ENCODE measurements at regions not wholly inside any gene's neighbourhood (a gene's known extent, or its start where the extent isn't known, plus 50 kb on each side); places are given as distances from the start of the nearest gene placed in this dataset.

DNA sequence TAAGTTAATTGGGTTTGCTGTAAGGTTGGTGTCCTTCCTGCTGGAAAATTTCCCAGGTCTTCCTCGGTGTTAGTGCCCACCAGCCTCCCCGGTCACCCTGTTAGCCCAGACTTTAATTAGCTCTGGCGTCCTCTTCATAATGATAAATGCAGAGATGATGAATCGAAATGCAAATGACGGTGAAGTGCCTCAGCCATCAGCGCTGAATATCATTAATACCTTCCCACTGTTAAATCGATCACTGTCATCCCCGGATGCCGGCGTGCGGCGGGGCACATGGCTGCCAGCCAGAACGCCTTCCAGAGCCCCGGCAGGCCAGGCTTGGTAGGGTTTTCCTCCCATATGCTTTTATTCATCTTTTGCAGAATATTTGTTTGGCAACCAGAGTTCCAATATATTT, 204.5 kb downstream of the IRX2 start:
- intact Hi-C loops (cut with DNase I), result no loop called here
- Histone ChIP-seq H3K27me3 (no peaks in the 10 kb centered on the region), H3K4me3 (no peak overlapping the region), H3K4me1 (no peaks in the 10 kb centered on the region), H3K9me3 (no peaks in the 10 kb centered on the region), H3K36me3 (no peaks in the 10 kb centered on the region), H3K27ac (no peak overlapping the region)
- DNase-seq, result no peak
- ATAC-seq, result no peak
- TF ChIP-seq, protein P1, sequence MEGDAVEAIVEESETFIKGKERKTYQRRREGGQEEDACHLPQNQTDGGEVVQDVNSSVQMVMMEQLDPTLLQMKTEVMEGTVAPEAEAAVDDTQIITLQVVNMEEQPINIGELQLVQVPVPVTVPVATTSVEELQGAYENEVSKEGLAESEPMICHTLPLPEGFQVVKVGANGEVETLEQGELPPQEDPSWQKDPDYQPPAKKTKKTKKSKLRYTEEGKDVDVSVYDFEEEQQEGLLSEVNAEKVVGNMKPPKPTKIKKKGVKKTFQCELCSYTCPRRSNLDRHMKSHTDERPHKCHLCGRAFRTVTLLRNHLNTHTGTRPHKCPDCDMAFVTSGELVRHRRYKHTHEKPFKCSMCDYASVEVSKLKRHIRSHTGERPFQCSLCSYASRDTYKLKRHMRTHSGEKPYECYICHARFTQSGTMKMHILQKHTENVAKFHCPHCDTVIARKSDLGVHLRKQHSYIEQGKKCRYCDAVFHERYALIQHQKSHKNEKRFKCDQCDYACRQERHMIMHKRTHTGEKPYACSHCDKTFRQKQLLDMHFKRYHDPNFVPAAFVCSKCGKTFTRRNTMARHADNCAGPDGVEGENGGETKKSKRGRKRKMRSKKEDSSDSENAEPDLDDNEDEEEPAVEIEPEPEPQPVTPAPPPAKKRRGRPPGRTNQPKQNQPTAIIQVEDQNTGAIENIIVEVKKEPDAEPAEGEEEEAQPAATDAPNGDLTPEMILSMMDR (IDR thresholded peaks at IDR 0.05), result no peak
- no peak for FAIRE-seq
- 61 to 76% methylated on average over 14 of the region's 14 CpGs for WGBS, 2 donors

DNA sequence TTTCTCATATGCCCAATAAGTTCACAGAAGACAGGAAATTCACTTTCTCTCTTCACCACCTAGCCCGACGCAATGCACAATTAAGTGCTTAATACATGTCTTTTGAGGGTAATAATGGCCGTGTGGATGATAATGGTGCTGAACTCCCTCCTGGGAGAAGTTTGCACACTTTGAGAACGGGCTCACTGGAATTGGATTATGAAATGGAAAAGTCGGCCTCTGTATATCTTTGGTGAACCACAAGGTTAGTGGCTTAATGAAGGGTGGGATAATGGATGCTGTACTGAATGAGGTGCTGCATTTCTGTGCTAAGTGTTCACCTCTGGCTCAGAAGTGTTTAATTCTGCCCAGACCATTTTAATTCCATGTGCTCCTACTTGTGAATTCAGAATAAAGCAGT, 207.5 kb downstream of the IRX2 start:
- intact Hi-C loops (cut with DNase I), result no loop called here
- WGBS, 2 donors, result 63 to 69% methylated on average over 5 of the region's 5 CpGs

DNA sequence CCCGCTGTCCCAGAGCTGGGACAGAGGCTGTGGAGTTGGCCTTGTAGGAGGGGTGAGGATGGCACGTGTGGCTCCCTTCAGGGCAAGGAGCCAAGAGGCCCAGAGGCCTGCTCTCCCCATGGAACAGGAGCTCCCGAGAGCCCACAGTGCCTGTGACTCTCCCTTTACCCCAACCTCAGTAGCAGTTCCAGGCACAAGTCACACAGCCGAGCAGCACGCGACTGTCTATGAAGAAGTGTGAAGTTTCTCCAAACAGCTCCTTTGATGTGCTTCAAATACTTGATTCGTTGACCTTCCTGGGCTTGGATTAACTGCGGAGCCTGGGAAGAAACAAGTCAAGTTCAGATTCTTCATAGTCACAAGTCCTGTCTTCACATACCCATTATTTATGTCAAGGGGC, 208.7 kb downstream of the IRX2 start:
- no peak for FAIRE-seq
- DNase-seq, result no peak
- TF ChIP-seq, protein P1 (IDR thresholded peaks at IDR 0.05), result no peak
- no peaks in the 10 kb centered on the region for H3K36me3 ChIP-seq
- H3K9me3 ChIP-seq, result no peaks in the 10 kb centered on the region
- no peaks in the 10 kb centered on the region for H3K27me3 ChIP-seq
- no peak overlapping the region for H3K27ac ChIP-seq
- H3K4me1 ChIP-seq, result no peaks in the 10 kb centered on the region
- 51 to 53% methylated on average over 8 of the region's 8 CpGs for WGBS, 2 donors
- no peak for ATAC-seq
- no peak overlapping the region for H3K4me3 ChIP-seq
- intact Hi-C loops (cut with DNase I), result no loop called here

More for the DNA sequence above, 207.5 kb downstream of the IRX2 start:
- Histone ChIP-seq H3K27me3 (no peaks in the 10 kb centered on the region), H3K9me3 (no peaks in the 10 kb centered on the region), H3K4me1 (no peaks in the 10 kb centered on the region), H3K27ac (no peak overlapping the region), H3K36me3 (no peaks in the 10 kb centered on the region), H3K4me3 (no peak overlapping the region)
- no peak for ATAC-seq
- TF ChIP-seq, protein P1 (IDR thresholded peaks at IDR 0.05), result no peak
- FAIRE-seq, result no peak
- no peak for DNase-seq

DNA sequence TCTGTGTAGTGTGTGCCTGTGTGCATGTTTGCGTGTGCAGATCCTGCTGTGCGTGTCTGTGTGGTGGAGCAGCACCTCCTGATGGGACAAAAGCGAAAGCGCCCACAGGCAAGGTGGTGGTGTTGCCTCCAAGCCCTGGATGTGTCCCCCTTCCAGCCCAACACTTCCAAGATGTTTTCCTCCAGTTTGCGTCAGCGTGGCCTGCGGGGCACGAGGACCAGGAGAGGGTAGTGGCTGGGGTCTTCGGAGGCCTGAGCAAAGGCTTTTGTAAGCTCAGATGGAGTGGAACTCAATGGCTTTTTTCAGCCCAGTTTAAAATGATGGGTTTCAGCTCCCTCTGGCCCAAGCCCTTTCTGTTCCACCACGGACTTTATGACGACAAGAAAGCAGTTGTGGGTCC, 209.5 kb downstream of the IRX2 start:
- intact Hi-C loops (cut with DNase I), result no loop called here
- TF ChIP-seq, protein P1 (IDR thresholded peaks at IDR 0.05), result no peak
- no peak overlapping the region for H3K4me3 ChIP-seq
- no peak for DNase-seq
- no peaks in the 10 kb centered on the region for H3K27me3 ChIP-seq
- no peak for ATAC-seq
- 74 to 84% methylated on average over 11 of the region's 11 CpGs for WGBS, 2 donors
- no peak overlapping the region for H3K27ac ChIP-seq
- no peaks in the 10 kb centered on the region for H3K4me1 ChIP-seq
- no peaks in the 10 kb centered on the region for H3K36me3 ChIP-seq
- no peaks in the 10 kb centered on the region for H3K9me3 ChIP-seq
- no peak for FAIRE-seq

DNA sequence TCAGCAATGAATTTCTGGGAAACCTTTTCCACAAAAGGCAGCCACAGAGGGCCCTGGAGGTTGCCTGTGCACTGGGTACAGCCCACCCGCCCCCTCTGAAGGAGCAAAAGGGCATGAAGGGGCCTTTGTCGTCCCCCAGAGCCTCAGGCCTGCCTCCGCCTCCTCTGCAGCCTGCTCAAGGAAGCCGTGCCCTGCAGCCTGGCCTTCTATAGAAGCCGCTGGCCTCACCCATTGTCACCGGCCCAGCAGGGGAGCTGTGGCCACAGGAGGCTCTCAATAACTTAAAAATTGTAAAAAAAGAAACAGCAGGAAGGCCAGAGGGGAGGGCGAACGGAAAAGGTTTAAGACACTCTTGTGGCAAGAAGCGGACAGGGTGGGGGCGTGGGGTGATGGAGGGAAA, 213.3 kb downstream of the IRX2 start:
- WGBS, 2 donors, result 51 to 54% methylated on average over 10 of the region's 10 CpGs
- Histone ChIP-seq H3K4me1 (no peaks in the 10 kb centered on the region), H3K27me3 (peaks cover 0 to 5% (median 0%) of the 10 kb centered on the region in 4 donors), H3K27ac (no peak overlapping the region), H3K4me3 (no peak overlapping the region), H3K36me3 (no peaks in the 10 kb centered on the region), H3K9me3 (no peaks in the 10 kb centered on the region)
- TF ChIP-seq, protein P1 (IDR thresholded peaks at IDR 0.05), result no peak
- FAIRE-seq (no peak), ATAC-seq (no peak), DNase-seq (no peak)
- intact Hi-C loops (cut with DNase I), result no loop called here
